ENCODE measurements at regions not wholly inside any gene's neighbourhood (a gene's known extent, or its start where the extent isn't known, plus 50 kb on each side); places are given as distances from the start of the nearest gene placed in this dataset.

DNA sequence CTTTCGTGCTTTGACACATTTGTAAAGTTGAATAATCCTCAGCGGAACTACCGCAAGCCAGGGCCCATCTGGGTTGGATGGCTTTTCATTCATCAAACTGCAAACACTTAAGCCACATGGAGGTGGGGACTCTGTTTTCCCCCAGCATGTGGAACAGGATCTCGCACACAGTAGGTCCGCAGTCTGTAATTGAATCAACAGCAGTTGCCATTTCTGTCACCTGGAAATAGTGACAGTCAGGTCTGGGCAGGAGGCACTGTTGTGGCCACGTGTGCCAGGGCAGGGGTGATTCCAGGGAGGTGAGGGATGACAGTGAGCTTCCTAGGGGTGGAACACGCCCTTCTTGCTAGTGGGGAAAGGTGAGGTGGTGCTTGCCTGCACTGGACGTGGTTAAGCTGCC, 50.7 kb upstream of the ANO1 start (continued):
- TF ChIP-seq IRF2 (CRISPR knock-in tag; IDR thresholded peaks at IDR 0.05), result no peak
- TF ChIP-seq ZFP62 (CRISPR knock-in tag; IDR thresholded peaks at IDR 0.05), result no peak
- TF ChIP-seq ZNF790 (CRISPR knock-in tag; IDR thresholded peaks at IDR 0.05; ENCODE audit: borderline replicate concordance), result no peak
- no peak for TF ChIP-seq ZNF24 (IDR thresholded peaks at IDR 0.05)
- no peak for TF ChIP-seq RBM39 (IDR thresholded peaks at IDR 0.05; ENCODE audit: low read depth, low read length, poor library complexity, severe bottlenecking)
- TF ChIP-seq SP5 (CRISPR knock-in tag; IDR thresholded peaks at IDR 0.05; ENCODE audit: borderline replicate concordance, low read depth), result no peak
- TF ChIP-seq ZNF205 (CRISPR knock-in tag; IDR thresholded peaks at IDR 0.05), result no peak
- no peak for TF ChIP-seq TBX3 (IDR thresholded peaks at IDR 0.05; ENCODE audit: borderline replicate concordance)
- TF ChIP-seq CREB1 (IDR thresholded peaks at IDR 0.05), result no peak
- no peak for TF ChIP-seq CREB1 (CRISPR knock-in tag; IDR thresholded peaks at IDR 0.05)
- no peak for TF ChIP-seq JUND (CRISPR knock-in tag; IDR thresholded peaks at IDR 0.05)

DNA sequence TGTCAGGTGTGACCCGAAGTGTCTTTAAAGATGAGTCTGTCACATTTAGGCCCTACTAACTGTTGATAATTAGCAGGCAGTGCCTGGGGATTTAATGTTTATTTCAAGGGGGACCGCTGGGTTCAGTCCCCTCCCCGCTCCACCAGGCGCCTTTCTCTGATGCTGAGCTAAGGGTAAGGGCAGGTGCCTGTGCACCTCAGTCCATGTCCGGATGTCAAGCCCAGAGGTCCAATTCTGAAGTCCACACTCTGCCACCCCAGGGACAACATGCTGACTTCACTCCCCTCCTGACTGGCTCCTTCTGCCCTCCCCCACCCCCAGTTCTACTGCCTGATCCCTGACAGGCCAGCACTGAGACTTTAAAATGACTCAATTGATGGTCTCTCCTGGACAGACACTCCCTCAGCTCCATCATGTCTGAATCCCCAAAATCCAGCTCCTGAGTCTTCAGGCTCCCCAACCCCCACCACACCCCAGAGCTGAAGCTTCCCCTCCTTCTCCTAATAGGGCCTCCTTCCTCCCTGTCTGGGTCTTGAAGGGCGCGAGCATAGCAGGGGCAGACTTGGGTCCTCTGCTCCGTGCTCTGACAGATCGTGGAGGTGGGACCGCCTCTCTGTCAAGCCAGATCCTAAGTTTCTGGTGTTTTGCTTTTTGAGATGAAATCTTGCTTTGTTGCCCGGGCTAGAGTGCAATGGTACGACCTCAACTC, 49.8 kb upstream of the ANO1 start:
- no peak overlapping the region for H3K27ac ChIP-seq (ENCODE audit: extremely low read length, insufficient read depth, low read length)
- peaks cover under 1 to 24% of the 10 kb centered on the region in 2 experiments; a peak in 4 of 5 replicates for H3K27me3 ChIP-seq (ENCODE audit: control insufficient read depth in 1 of 2, insufficient read depth in 2 of 2, low read length in 2 of 2)
- in situ Hi-C loops (cut with HindIII; ENCODE audit: extremely low pct_ligation_motif_present, low pct_unique_long_range_greater_than_20kb), result no loop called here
- intact Hi-C loops (cut with micrococcal nuclease; ENCODE audit: unreplicated experiment), result no loop called here
- no peak overlapping the region for H3K4me2 ChIP-seq (ENCODE audit: low read depth, low read length)
- no TSS peak for BruUV-seq (replicated peaks)
- H3K36me3 ChIP-seq (replicated peaks in 1 of 2; ENCODE audit: control insufficient read depth in 1 of 2, insufficient read depth in 2 of 2, low read length in 2 of 2), result no peaks in the 10 kb centered on the region
- ChIA-PET POLR2A (no interaction called here), CTCF (ENCODE audit: low intra/inter-chr PET ratio, low total read pairs) (no interaction called here)
- no peaks in the 10 kb centered on the region for H4K20me1 ChIP-seq (ENCODE audit: insufficient read depth, low read length)
- no peaks in the 10 kb centered on the region for H3K79me2 ChIP-seq (ENCODE audit: insufficient read depth, low read length)
- no peak overlapping the region for H3K4me3 ChIP-seq (replicated peaks in 1 of 3; ENCODE audit: insufficient read depth in 1 of 3, low read depth in 2 of 3, low read length in 3 of 3)
- no peak overlapping the region for H2AFZ ChIP-seq (ENCODE audit: low read length)
- H3K4me1 ChIP-seq (ENCODE audit: insufficient read depth, low read length), result no peaks in the 10 kb centered on the region
- WGBS (ENCODE audit: low lambda C conversion rate), result 30% methylated on average over 8 of the region's 12 CpGs
- no peak for DNase-seq (ENCODE audit: low spot score)
- no peak for FAIRE-seq
- no peak for ATAC-seq
- no peak overlapping the region for H3K9ac ChIP-seq (ENCODE audit: insufficient read depth, low read depth, low read length)
- H3K9me3 ChIP-seq (ENCODE audit: low read length), result 0 out of 2 replicates have a peak, but pooled peaks cover 4% of the 10 kb centered on the region
- TF ChIP-seq, protein P1, sequence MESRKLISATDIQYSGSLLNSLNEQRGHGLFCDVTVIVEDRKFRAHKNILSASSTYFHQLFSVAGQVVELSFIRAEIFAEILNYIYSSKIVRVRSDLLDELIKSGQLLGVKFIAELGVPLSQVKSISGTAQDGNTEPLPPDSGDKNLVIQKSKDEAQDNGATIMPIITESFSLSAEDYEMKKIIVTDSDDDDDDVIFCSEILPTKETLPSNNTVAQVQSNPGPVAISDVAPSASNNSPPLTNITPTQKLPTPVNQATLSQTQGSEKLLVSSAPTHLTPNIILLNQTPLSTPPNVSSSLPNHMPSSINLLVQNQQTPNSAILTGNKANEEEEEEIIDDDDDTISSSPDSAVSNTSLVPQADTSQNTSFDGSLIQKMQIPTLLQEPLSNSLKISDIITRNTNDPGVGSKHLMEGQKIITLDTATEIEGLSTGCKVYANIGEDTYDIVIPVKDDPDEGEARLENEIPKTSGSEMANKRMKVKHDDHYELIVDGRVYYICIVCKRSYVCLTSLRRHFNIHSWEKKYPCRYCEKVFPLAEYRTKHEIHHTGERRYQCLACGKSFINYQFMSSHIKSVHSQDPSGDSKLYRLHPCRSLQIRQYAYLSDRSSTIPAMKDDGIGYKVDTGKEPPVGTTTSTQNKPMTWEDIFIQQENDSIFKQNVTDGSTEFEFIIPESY (CRISPR knock-in tag; IDR thresholded peaks at IDR 0.05), result no peak
- TF ChIP-seq GATAD2A (CRISPR knock-in tag; IDR thresholded peaks at IDR 0.05), result no peak
- TF ChIP-seq, protein P2, sequence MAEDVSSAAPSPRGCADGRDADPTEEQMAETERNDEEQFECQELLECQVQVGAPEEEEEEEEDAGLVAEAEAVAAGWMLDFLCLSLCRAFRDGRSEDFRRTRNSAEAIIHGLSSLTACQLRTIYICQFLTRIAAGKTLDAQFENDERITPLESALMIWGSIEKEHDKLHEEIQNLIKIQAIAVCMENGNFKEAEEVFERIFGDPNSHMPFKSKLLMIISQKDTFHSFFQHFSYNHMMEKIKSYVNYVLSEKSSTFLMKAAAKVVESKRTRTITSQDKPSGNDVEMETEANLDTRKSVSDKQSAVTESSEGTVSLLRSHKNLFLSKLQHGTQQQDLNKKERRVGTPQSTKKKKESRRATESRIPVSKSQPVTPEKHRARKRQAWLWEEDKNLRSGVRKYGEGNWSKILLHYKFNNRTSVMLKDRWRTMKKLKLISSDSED (CRISPR knock-in tag; IDR thresholded peaks at IDR 0.05), result no peak
- TF ChIP-seq THAP11 (CRISPR knock-in tag; IDR thresholded peaks at IDR 0.05), result no peak
- TF ChIP-seq, protein P3, sequence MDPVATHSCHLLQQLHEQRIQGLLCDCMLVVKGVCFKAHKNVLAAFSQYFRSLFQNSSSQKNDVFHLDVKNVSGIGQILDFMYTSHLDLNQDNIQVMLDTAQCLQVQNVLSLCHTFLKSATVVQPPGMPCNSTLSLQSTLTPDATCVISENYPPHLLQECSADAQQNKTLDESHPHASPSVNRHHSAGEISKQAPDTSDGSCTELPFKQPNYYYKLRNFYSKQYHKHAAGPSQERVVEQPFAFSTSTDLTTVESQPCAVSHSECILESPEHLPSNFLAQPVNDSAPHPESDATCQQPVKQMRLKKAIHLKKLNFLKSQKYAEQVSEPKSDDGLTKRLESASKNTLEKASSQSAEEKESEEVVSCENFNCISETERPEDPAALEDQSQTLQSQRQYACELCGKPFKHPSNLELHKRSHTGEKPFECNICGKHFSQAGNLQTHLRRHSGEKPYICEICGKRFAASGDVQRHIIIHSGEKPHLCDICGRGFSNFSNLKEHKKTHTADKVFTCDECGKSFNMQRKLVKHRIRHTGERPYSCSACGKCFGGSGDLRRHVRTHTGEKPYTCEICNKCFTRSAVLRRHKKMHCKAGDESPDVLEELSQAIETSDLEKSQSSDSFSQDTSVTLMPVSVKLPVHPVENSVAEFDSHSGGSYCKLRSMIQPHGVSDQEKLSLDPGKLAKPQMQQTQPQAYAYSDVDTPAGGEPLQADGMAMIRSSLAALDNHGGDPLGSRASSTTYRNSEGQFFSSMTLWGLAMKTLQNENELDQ (CRISPR knock-in tag; IDR thresholded peaks at IDR 0.05; ENCODE audit: borderline replicate concordance), result no peak

Measured in HepG2 (cell line).